AG10803 (cell line): ENCODE measurements at regions not wholly inside any gene's neighbourhood (a gene's known extent, or its start where the extent isn't known, plus 50 kb on each side); places are given as distances from the start of the nearest gene placed in this dataset.

ENCODE experiments used
- DNase-seq: peaks from one replicate; pipeline ENCODE4 v3.0.0; 2010; ENCODE audit warnings: low read depth
- H3K4me3 ChIP-seq: 2 replicates; pipeline ENCODE4 v1.5.1; 2011; ENCODE audit warnings: mild to moderate bottlenecking, low read length, control low read depth
- TF ChIP-seq, protein P1 (sequence below): conservative IDR thresholded peaks from 2 replicates; pipeline ENCODE4 v1.5.1; 2011; ENCODE audit warnings: mild to moderate bottlenecking, low read length, control low read depth, inconsistent platforms

- H3K4me3 ChIP-seq, result no peak overlapping the region
- TF ChIP-seq, protein P1, sequence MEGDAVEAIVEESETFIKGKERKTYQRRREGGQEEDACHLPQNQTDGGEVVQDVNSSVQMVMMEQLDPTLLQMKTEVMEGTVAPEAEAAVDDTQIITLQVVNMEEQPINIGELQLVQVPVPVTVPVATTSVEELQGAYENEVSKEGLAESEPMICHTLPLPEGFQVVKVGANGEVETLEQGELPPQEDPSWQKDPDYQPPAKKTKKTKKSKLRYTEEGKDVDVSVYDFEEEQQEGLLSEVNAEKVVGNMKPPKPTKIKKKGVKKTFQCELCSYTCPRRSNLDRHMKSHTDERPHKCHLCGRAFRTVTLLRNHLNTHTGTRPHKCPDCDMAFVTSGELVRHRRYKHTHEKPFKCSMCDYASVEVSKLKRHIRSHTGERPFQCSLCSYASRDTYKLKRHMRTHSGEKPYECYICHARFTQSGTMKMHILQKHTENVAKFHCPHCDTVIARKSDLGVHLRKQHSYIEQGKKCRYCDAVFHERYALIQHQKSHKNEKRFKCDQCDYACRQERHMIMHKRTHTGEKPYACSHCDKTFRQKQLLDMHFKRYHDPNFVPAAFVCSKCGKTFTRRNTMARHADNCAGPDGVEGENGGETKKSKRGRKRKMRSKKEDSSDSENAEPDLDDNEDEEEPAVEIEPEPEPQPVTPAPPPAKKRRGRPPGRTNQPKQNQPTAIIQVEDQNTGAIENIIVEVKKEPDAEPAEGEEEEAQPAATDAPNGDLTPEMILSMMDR, result no peak
- no peak for DNase-seq
Measured at GRCh38 chr10:128927497-128928161, 539.4 kb upstream of the MGMT start.

- TF ChIP-seq, protein P1, result no peak
- no peak overlapping the region for H3K4me3 ChIP-seq
- no peak for DNase-seq
Measured at GRCh38 chr10:128928231-128928836, 538.7 kb upstream of the MGMT start.

GRCh38 chr10:128929131-128929530, 537.9 kb upstream of the MGMT start:
- TF ChIP-seq, protein P1, result no peak
- H3K4me3 ChIP-seq, result no peak overlapping the region
- no peak for DNase-seq

GRCh38 chr10:128929767-128930166, 537.3 kb upstream of the MGMT start:
- TF ChIP-seq, protein P1, result no peak
- no peak overlapping the region for H3K4me3 ChIP-seq
- DNase-seq, result no peak

- DNase-seq, result no peak
- H3K4me3 ChIP-seq, result no peak overlapping the region
- TF ChIP-seq, protein P1, result no peak
Measured at GRCh38 chr10:128930515-128930914, 536.5 kb upstream of the MGMT start.

GRCh38 chr10:128932071-128932820, 534.8 kb upstream of the MGMT start:
- no peak overlapping the region for H3K4me3 ChIP-seq
- TF ChIP-seq, protein P1, result no peak
- DNase-seq, result no peak

DNA sequence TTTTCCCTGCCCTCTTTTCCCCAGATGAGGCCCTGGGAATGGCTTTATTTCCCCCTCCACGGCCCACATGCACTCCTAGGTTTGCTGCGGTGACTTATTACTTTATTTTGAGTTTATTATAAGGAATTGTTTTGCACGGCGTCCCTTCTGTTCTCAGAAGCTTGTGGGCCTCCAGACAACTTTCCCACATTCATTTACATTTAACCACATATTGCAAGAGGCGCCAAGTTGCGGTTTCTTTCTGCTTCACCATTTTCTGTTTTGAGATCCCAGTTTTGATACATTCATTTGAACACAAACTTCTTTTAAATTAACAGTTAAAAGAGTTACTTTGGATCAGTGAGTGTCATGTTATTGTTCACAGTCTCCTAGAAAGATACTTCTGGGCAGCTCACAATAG, 532.5 kb upstream of the MGMT start:
- no peak overlapping the region for H3K4me3 ChIP-seq
- TF ChIP-seq, protein P1, result no peak
- no peak for DNase-seq
